LNCaP clone FGC (cell line): ENCODE measurements at regions not wholly inside any gene's neighbourhood (a gene's known extent, or its start where the extent isn't known, plus 50 kb on each side); places are given as distances from the start of the nearest gene placed in this dataset.

Source experiments
- DNase-seq: peaks from one replicate; pipeline ENCODE4 v3.0.0-alpha.2; 2011; ENCODE audit warnings: low read depth
- H3K4me3 ChIP-seq: 2 replicates; pipeline ENCODE4 v1.5.1; 2011; ENCODE audit warnings: mild to moderate bottlenecking, low read depth, low read length, control low read depth
- TF ChIP-seq, protein P1 (sequence below): IDR thresholded peaks from 2 replicates; pipeline ENCODE4 v1.5.1; 2012; ENCODE audit warnings: mild to moderate bottlenecking; ENCODE audit not compliant: control insufficient read depth, insufficient read depth; ENCODE audit errors: extremely low read depth

DNA sequence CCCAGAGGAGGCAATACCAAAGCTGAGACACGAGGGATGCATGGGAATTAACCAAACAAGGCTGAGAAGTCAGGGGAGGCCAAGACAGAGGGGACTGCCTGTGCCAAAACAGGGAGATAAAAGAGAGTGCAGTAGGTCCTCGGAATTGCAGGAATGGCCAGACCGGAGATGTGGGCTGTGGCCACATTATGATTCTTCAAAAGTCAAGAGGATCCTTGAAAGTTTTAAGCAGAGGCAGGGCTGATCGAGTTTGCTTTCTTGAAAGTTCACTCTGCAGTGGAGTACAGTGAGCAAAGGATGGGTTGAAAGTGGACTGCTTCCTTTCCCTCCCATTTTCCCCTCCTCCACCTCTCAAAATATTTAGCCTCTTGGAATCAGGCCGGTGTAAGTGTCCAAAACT lies 73.9 kb upstream of the ADAMTS9 start:
- TF ChIP-seq, protein P1, sequence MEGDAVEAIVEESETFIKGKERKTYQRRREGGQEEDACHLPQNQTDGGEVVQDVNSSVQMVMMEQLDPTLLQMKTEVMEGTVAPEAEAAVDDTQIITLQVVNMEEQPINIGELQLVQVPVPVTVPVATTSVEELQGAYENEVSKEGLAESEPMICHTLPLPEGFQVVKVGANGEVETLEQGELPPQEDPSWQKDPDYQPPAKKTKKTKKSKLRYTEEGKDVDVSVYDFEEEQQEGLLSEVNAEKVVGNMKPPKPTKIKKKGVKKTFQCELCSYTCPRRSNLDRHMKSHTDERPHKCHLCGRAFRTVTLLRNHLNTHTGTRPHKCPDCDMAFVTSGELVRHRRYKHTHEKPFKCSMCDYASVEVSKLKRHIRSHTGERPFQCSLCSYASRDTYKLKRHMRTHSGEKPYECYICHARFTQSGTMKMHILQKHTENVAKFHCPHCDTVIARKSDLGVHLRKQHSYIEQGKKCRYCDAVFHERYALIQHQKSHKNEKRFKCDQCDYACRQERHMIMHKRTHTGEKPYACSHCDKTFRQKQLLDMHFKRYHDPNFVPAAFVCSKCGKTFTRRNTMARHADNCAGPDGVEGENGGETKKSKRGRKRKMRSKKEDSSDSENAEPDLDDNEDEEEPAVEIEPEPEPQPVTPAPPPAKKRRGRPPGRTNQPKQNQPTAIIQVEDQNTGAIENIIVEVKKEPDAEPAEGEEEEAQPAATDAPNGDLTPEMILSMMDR = no peak
- no peak for DNase-seq
- H3K4me3 ChIP-seq = no peak overlapping the region

DNA sequence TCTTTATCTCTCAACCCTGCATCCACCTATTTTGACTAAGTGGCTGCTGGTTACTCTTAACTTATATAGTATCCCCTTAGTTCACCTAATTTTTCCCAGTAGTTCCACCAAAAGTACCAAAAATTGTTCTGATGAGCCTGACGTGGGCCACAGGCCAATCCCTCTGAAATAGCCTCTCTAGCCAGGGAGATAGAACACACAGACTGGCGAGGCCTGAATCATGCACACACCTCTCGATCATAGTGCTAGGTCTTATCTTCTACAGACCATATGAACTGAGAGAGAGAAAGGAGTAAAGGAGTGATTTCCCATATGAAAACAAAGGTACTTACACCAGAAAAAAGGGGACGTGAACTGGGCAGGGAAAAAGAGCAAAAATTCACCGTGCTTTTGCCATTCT lies 72.5 kb upstream of the ADAMTS9 start:
- TF ChIP-seq, protein P1 = no peak
- no peak for DNase-seq
- no peak overlapping the region for H3K4me3 ChIP-seq

DNA sequence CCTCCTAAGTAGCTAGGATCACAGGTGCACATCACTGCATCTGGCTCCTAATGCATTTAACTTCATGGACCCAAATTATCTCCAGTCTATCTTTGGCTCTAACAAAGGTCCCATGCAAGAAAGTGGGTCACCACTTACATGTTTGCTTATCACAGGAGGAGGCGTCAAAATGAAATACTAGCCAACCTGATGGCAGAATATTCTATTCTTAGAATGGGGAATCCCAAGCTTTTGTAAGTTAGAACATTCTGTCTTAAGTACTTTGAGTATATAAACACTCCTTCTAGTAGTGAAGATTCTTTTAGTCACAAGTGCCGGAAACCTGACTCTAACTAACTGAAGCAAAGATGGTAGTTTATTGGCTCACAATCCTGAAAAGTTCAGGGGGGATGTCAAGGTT lies 72.0 kb upstream of the ADAMTS9 start:
- no peak overlapping the region for H3K4me3 ChIP-seq
- DNase-seq = no peak
- TF ChIP-seq, protein P1 = no peak

DNA sequence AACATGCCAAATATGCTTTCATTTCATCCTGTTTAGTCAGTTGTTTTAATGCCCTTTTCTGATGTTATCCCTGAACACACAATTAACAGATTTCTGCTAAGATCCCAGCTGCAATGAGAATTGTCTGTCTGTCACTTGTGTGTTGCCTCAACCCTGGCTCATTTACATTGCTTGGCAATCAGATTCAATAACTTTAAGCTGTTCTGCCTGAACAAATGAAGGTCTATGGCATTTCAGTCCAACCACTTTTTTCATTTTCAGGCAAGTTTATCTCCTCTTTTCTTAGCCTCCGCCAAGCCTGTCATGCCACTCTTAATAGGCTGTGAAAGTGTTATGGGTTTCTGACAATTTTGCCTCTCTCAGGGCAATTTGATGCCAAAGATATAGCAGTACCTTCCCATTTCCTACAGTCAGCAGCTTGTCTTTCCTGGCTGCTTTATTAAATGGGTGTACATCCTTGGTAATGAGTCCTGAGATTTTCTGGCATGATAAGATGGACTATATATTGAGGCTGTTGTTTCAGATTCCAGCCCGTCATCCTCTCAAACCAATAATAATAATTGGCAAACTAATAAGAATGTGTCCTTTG lies 68.7 kb upstream of the ADAMTS9 start:
- no peak overlapping the region for H3K4me3 ChIP-seq
- TF ChIP-seq, protein P1 = no peak
- no peak for DNase-seq

DNA sequence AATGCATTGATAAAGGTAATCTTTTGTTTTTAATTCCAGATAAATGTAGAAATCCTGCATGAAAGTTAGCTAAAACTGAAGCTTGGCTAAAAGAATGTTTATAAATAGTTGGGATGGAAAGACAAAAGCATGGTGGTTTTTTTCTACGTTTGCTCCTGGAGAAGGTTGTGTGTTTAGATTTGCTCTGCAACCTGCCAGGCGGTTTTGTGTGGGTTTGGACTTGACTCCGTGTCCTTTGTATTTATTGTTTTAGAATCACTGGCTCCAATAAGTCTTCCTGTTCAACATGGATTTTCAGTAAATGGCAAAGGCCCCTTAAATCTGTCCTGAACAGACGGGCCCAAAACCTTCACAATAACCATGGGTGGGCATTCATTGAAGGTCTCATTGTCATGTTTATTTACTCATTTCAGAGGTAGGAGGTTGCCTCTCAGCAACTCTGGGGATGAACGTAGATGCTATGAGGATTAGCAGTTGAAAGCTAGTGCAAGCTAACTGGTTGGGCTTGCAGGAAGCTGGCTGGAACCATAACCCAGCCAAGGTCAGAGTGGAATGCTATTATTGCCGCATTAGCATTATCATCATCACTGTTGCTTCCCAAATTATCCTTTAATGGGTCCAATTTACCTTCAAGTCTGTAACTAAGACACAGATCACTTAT lies 60.6 kb upstream of the ADAMTS9 start:
- TF ChIP-seq, protein P1 = no peak
- H3K4me3 ChIP-seq = no peak overlapping the region
- DNase-seq = no peak

DNA sequence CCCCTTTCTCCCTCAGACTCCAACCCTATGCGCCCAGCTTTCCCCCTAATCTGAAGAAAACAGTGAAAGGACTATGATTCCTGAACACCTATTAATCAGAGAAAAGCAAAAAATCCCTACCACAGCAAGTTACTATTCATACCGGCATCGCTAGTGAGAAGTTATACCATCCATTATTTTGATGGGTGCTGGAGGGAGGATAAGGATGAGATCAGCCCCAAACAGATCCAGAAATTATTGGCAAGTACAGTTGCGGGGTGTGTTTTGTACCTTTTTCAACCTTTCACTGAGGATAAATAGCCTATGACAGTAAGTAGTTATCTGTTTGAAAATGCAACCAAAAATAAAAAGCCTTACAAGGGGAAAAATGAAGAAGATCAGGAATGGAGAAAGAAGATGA lies 59.9 kb upstream of the ADAMTS9 start:
- TF ChIP-seq, protein P1 = no peak
- H3K4me3 ChIP-seq = no peak overlapping the region
- no peak for DNase-seq

DNA sequence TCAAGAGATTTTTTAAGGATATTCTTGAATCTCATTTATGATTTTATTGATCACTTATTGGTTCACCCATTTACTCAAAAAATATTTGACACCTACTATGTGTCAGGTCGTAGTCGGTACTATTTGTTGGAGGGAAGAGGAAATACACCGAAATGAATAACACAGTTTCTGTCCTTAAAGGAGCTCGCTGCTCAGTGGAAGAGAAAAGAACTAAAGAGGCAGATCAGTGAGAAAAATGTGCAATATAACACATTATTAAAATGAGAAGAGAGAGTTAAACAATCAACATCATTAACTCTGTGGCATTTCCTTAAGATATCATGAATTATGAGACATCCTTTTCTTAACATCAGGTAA lies 56.1 kb upstream of the ADAMTS9 start:
- H3K4me3 ChIP-seq = no peak overlapping the region
- TF ChIP-seq, protein P1 = no peak
- DNase-seq = no peak
